ENCODE measurements at regions not wholly inside any gene's neighbourhood (a gene's known extent, or its start where the extent isn't known, plus 50 kb on each side); places are given as distances from the start of the nearest gene placed in this dataset.

DNA sequence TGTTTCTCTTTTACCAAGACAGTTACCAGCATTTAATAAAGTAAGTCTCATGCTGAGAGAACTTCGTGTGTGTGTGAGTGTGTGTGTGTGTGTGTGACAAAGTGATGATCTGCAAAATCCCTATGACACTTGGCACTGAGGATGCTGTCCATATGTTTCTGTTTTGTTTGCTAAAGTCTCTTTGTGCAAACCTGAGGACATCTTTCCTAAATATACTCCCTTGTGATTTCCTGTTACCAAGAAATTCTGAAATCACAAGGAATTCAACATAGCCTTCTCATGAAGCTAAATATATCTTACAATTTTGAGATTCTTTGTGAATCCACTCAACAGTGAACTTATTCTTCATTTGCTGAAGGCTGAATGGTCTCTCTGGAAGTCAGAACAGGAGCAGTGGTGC is 1359.7 kb upstream of the NRXN1 start:
- in situ Hi-C loops (cut with MboI) = no loop called here
- no peaks in the 10 kb centered on the region for H3K9me2 ChIP-seq (ENCODE audit: insufficient read depth)
- no peaks in the 10 kb centered on the region for H3K36me3 ChIP-seq (ENCODE audit: low read depth)
- H3K27me3 ChIP-seq (replicated peaks; ENCODE audit: insufficient read depth) = no peaks in the 10 kb centered on the region
- no peaks in the 10 kb centered on the region for H3K79me2 ChIP-seq (ENCODE audit: insufficient read depth)
- 0% methylated on average over 1 of the region's 1 CpG for WGBS, 2 experiments (ENCODE audit: low coverage in 1 of 2, low lambda C conversion rate in 2 of 2, missing lambda C conversion rate in 2 of 2)
- H4K20me1 ChIP-seq (ENCODE audit: insufficient read depth) = no peaks in the 10 kb centered on the region
- no peak overlapping the region for H3K9ac ChIP-seq
- H3K4me3 ChIP-seq = no peak overlapping the region
- no peak overlapping the region for H3K27ac ChIP-seq
- no peak overlapping the region for H3K4me2 ChIP-seq (ENCODE audit: unreplicated experiment)
- no peak overlapping the region for H2AFZ ChIP-seq
- TF ChIP-seq EZH2 (IDR thresholded peaks at IDR 0.05; ENCODE audit: insufficient read depth, poor library complexity, severe bottlenecking) (no peak), EZH2phosphoT487 (IDR thresholded peaks at IDR 0.05; ENCODE audit: insufficient read depth, low read depth) (no peak)
- DNase-seq = no peak
- H3K9me3 ChIP-seq (ENCODE audit: low read depth) = no peaks in the 10 kb centered on the region
- no peaks in the 10 kb centered on the region for H3F3A ChIP-seq (ENCODE audit: insufficient read depth)
- H3K4me1 ChIP-seq (ENCODE audit: insufficient read depth) = no peaks in the 10 kb centered on the region

DNA sequence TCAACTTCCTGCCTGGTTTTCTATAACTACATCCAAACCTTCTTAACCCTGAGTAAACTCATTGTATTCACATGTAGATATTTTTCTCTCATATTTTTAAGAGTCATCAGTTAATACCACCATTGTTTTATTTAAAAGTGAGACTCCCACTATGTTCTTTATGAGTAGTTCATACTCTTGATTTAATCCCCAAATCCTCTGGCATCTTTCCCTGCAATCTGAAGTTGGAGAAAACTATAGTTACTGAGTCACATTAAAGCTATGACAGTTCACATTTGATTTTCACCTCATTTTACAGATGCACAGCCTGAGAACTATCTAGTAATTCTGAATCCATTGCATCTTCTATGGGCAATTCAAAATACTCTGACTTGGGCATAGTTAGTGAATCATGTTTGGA is 1358.7 kb upstream of the NRXN1 start:
- no peaks in the 10 kb centered on the region for H3F3A ChIP-seq (ENCODE audit: insufficient read depth)
- no peak overlapping the region for H3K4me3 ChIP-seq
- no peak overlapping the region for H3K27ac ChIP-seq
- H3K9me3 ChIP-seq (ENCODE audit: low read depth) = no peaks in the 10 kb centered on the region
- H3K4me2 ChIP-seq (ENCODE audit: unreplicated experiment) = no peak overlapping the region
- no peaks in the 10 kb centered on the region for H3K27me3 ChIP-seq (replicated peaks; ENCODE audit: insufficient read depth)
- in situ Hi-C loops (cut with MboI) = no loop called here
- no peaks in the 10 kb centered on the region for H3K9me2 ChIP-seq (ENCODE audit: insufficient read depth)
- no peaks in the 10 kb centered on the region for H3K4me1 ChIP-seq (ENCODE audit: insufficient read depth)
- no peaks in the 10 kb centered on the region for H3K36me3 ChIP-seq (ENCODE audit: low read depth)
- TF ChIP-seq EZH2 (IDR thresholded peaks at IDR 0.05; ENCODE audit: insufficient read depth, poor library complexity, severe bottlenecking) = no peak
- no peak for TF ChIP-seq EZH2phosphoT487 (IDR thresholded peaks at IDR 0.05; ENCODE audit: insufficient read depth, low read depth)
- H2AFZ ChIP-seq = no peak overlapping the region
- no peaks in the 10 kb centered on the region for H3K79me2 ChIP-seq (ENCODE audit: insufficient read depth)
- DNase-seq = no peak
- H3K9ac ChIP-seq = no peak overlapping the region
- H4K20me1 ChIP-seq (ENCODE audit: insufficient read depth) = no peaks in the 10 kb centered on the region

DNA sequence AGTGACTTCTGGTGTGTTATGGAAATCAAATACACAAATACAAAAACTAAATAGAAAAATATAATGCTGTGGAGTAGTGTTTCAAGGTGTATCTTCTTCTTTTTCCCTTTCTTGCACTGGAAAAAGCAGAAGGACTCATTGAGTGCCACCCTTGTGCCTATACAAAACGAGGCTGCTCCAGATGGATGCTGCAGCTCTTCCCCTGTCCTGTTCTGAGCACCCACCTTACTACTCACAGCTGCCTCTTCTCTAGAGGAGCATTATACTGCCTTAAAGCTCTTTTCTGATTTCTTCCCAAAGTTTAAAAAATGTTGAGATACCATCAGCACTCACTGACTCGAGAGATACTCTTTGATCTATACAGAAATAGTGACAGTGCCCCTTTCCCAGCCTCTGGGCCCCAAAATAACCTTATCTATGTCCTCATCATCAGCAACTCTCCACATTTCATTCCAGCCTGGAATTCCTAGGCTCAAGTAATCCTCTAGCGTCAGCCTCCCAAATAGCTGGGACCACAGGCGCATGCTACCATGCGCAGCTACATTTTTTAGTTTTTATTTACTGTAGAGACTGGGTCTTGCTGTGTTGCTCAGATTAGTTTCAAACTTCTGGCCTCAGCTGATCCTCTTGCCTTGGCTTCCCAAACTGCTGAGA is 1356.1 kb upstream of the NRXN1 start:
- Histone ChIP-seq H4K20me1 (ENCODE audit: insufficient read depth) (no peaks in the 10 kb centered on the region), H3F3A (ENCODE audit: insufficient read depth) (no peaks in the 10 kb centered on the region), H3K4me1 (ENCODE audit: insufficient read depth) (no peaks in the 10 kb centered on the region), H3K27ac (no peak overlapping the region), H3K9ac (no peak overlapping the region), H3K4me3 (no peak overlapping the region), H3K27me3 (replicated peaks; ENCODE audit: insufficient read depth) (no peaks in the 10 kb centered on the region), H3K9me2 (ENCODE audit: insufficient read depth) (no peaks in the 10 kb centered on the region), H2AFZ (no peak overlapping the region), H3K4me2 (ENCODE audit: unreplicated experiment) (no peak overlapping the region), H3K36me3 (ENCODE audit: low read depth) (no peaks in the 10 kb centered on the region), H3K9me3 (ENCODE audit: low read depth) (no peaks in the 10 kb centered on the region), H3K79me2 (ENCODE audit: insufficient read depth) (no peaks in the 10 kb centered on the region)
- no peak for DNase-seq
- WGBS, 2 experiments (ENCODE audit: low coverage in 1 of 2, low lambda C conversion rate in 2 of 2, missing lambda C conversion rate in 2 of 2) = 30 to 32% methylated on average over 5 of the region's 5 CpGs
- no peak for TF ChIP-seq EZH2phosphoT487 (IDR thresholded peaks at IDR 0.05; ENCODE audit: insufficient read depth, low read depth)
- TF ChIP-seq EZH2 (IDR thresholded peaks at IDR 0.05; ENCODE audit: insufficient read depth, poor library complexity, severe bottlenecking) = no peak
- in situ Hi-C loops (cut with MboI) = no loop called here

GRCh38 chr2:52386433-52387030 is 1354.6 kb upstream of the NRXN1 start:
- in situ Hi-C loops (cut with MboI) = no loop called here
- Histone ChIP-seq H3K27ac (no peak overlapping the region), H2AFZ (no peak overlapping the region)

More at GRCh38 chr2:52386433-52387030, 1354.6 kb upstream of the NRXN1 start:
- Histone ChIP-seq H3K4me1 (ENCODE audit: insufficient read depth) (no peaks in the 10 kb centered on the region), H3K4me3 (no peak overlapping the region), H3K9me2 (ENCODE audit: insufficient read depth) (no peaks in the 10 kb centered on the region), H4K20me1 (ENCODE audit: insufficient read depth) (no peaks in the 10 kb centered on the region), H3F3A (ENCODE audit: insufficient read depth) (no peaks in the 10 kb centered on the region), H3K79me2 (ENCODE audit: insufficient read depth) (no peaks in the 10 kb centered on the region), H3K36me3 (ENCODE audit: low read depth) (no peaks in the 10 kb centered on the region), H3K4me2 (ENCODE audit: unreplicated experiment) (no peak overlapping the region), H3K27me3 (replicated peaks; ENCODE audit: insufficient read depth) (no peaks in the 10 kb centered on the region), H3K9ac (no peak overlapping the region), H3K9me3 (ENCODE audit: low read depth) (no peaks in the 10 kb centered on the region)
- DNase-seq = no peak
- TF ChIP-seq EZH2 (IDR thresholded peaks at IDR 0.05; ENCODE audit: insufficient read depth, poor library complexity, severe bottlenecking) = no peak
- TF ChIP-seq EZH2phosphoT487 (IDR thresholded peaks at IDR 0.05; ENCODE audit: insufficient read depth, low read depth) = no peak
- 38 to 41% methylated on average over 1 of the region's 1 CpG for WGBS, 2 experiments (ENCODE audit: low coverage in 1 of 2, low lambda C conversion rate in 2 of 2, missing lambda C conversion rate in 2 of 2)

Measured in GM23248 (cell line).